ENCODE measurements at regions not wholly inside any gene's neighbourhood (a gene's known extent, or its start where the extent isn't known, plus 50 kb on each side); places are given as distances from the start of the nearest gene placed in this dataset.

DNA sequence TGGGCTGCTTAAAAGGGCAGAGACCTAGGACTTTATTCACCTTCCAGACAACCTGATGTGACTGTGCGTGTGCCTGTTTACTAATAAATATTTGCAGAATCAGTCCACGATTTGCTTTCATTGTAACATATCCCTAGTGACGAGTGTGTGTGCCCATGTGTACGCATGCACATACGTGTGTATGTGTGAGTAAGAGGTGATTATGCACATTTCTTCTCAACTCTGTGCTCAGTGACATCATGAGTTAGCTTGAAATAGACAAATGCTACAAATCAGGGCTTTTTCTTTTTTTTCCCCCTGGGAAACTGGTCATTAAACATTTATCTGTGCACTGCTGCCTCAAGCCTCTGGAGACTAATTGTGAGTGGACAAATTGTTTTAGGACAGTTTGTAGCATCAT is 242.6 kb upstream of the SOX4 start:
- no peak overlapping the region for H3K4me3 Mint-ChIP-seq
- H3K27ac Mint-ChIP-seq, result peak overlapping the region in 1 of 3 experiments; percentile 29
- H3K4me1 Mint-ChIP-seq, result peaks cover 33% of the 10 kb centered on the region
- no peak for TF ChIP-seq CTCF (IDR thresholded peaks at IDR 0.05; ENCODE audit: unreplicated experiment in 3 of 3)
- no peaks in the 10 kb centered on the region for H3K36me3 Mint-ChIP-seq (ENCODE audit: low read depth)
- H3K27me3 Mint-ChIP-seq (ENCODE audit: low read depth), result peaks cover 13% of the 10 kb centered on the region
- peaks cover 2% of the 10 kb centered on the region for H3K9me3 Mint-ChIP-seq

- Mint-ChIP-seq H3K4me3 (no peak overlapping the region), H3K36me3 (ENCODE audit: low read depth) (no peaks in the 10 kb centered on the region), H3K4me1 (peaks cover 33% of the 10 kb centered on the region), H3K27me3 (ENCODE audit: low read depth) (peaks cover 12% of the 10 kb centered on the region), H3K27ac (peak overlapping the region in 1 of 3 experiments; percentile 47), H3K9me3 (peaks cover 2% of the 10 kb centered on the region)
- TF ChIP-seq CTCF (IDR thresholded peaks at IDR 0.05; ENCODE audit: unreplicated experiment in 3 of 3), result no peak
Measured at GRCh38 chr6:21352131-21352530, 241.4 kb upstream of the SOX4 start.

DNA sequence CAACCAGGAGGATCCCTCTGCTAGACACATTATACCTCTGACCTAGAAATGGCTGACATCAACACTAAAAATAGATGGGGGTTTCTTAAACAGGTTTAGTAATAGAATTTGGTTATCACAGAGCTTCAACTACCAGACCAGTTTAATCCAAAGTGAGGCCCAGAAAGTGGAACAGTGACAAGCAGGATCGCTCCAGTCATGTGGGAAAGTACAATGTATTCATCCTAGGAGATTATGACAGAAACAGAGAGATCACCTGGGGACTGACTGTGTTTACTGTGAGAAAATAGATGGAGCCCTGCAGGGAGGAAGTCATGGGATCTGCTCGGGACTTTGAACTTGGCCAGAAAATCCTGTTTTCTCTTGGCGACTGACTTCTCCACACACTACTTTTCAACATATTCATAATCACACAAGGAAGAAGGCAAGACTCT is 238.7 kb upstream of the SOX4 start:
- H3K4me3 Mint-ChIP-seq, result no peak overlapping the region
- H3K27ac Mint-ChIP-seq, result peak overlapping the region; percentile 2 to 57 (median 4)
- H3K36me3 Mint-ChIP-seq (ENCODE audit: low read depth), result no peaks in the 10 kb centered on the region
- TF ChIP-seq CTCF (IDR thresholded peaks at IDR 0.05; ENCODE audit: unreplicated experiment in 3 of 3), result no peak
- H3K4me1 Mint-ChIP-seq, result peaks cover 18% of the 10 kb centered on the region
- H3K27me3 Mint-ChIP-seq (ENCODE audit: low read depth), result no peaks in the 10 kb centered on the region
- H3K9me3 Mint-ChIP-seq, result peaks cover 2% of the 10 kb centered on the region

DNA sequence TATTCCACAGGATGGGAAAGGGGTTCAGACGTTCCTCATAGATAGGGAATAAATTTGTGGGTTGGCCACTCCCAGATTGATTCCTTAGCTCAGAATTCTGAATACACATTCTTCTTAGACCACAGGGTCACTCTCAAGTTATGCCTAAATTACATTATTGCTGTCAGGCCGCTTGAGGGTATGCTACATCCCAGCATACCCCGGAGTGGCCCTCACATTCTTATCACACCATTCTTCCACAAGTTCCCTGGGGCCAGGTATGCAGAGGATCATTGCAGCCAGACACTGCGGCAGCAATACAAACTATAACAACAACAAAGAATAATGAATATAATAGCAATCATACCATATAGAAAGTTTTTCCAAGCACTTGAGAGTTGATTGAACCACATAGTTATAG is 237.9 kb upstream of the SOX4 start:
- no peak overlapping the region for H3K4me3 Mint-ChIP-seq
- peaks cover 2% of the 10 kb centered on the region for H3K9me3 Mint-ChIP-seq
- TF ChIP-seq CTCF (IDR thresholded peaks at IDR 0.05; ENCODE audit: unreplicated experiment in 3 of 3), result no peak
- no peak overlapping the region for H3K27ac Mint-ChIP-seq
- no peaks in the 10 kb centered on the region for H3K27me3 Mint-ChIP-seq (ENCODE audit: low read depth)
- no peaks in the 10 kb centered on the region for H3K36me3 Mint-ChIP-seq (ENCODE audit: low read depth)
- H3K4me1 Mint-ChIP-seq, result peaks cover 15% of the 10 kb centered on the region

GRCh38 chr6:21357262-21357661 is 236.3 kb upstream of the SOX4 start:
- no peaks in the 10 kb centered on the region for H3K27me3 Mint-ChIP-seq (ENCODE audit: low read depth)
- no peak overlapping the region for H3K4me3 Mint-ChIP-seq
- H3K9me3 Mint-ChIP-seq, result peaks cover 2% of the 10 kb centered on the region
- no peak for TF ChIP-seq CTCF (IDR thresholded peaks at IDR 0.05; ENCODE audit: unreplicated experiment in 3 of 3)
- no peak overlapping the region for H3K27ac Mint-ChIP-seq
- H3K36me3 Mint-ChIP-seq (ENCODE audit: low read depth), result no peaks in the 10 kb centered on the region
- peaks cover 15% of the 10 kb centered on the region for H3K4me1 Mint-ChIP-seq

GRCh38 chr6:21359926-21360325 is 233.6 kb upstream of the SOX4 start:
- no peaks in the 10 kb centered on the region for H3K36me3 Mint-ChIP-seq (ENCODE audit: low read depth)
- H3K27me3 Mint-ChIP-seq (ENCODE audit: low read depth), result no peaks in the 10 kb centered on the region
- H3K27ac Mint-ChIP-seq, result no peak overlapping the region
- H3K9me3 Mint-ChIP-seq, result peaks cover 2% of the 10 kb centered on the region
- TF ChIP-seq CTCF (IDR thresholded peaks at IDR 0.05; ENCODE audit: unreplicated experiment in 3 of 3), result no peak
- H3K4me3 Mint-ChIP-seq, result no peak overlapping the region
- H3K4me1 Mint-ChIP-seq, result peaks cover 7% of the 10 kb centered on the region

All from nephron (organoid).